GM12872 (cell line): ENCODE measurements at regions not wholly inside any gene's neighbourhood (a gene's known extent, or its start where the extent isn't known, plus 50 kb on each side); places are given as distances from the start of the nearest gene placed in this dataset.

Source experiments
- TF ChIP-seq, protein P1 (sequence below): IDR thresholded peaks from 3 replicates; pipeline ENCODE4 v1.5.1; 2011; ENCODE audit warnings: low read depth, mild to moderate bottlenecking, low read length, moderate library complexity; ENCODE audit not compliant: insufficient read depth

GRCh38 chr14:53472306-53472705, 319.2 kb upstream of the DDHD1 start:
- TF ChIP-seq, protein P1, sequence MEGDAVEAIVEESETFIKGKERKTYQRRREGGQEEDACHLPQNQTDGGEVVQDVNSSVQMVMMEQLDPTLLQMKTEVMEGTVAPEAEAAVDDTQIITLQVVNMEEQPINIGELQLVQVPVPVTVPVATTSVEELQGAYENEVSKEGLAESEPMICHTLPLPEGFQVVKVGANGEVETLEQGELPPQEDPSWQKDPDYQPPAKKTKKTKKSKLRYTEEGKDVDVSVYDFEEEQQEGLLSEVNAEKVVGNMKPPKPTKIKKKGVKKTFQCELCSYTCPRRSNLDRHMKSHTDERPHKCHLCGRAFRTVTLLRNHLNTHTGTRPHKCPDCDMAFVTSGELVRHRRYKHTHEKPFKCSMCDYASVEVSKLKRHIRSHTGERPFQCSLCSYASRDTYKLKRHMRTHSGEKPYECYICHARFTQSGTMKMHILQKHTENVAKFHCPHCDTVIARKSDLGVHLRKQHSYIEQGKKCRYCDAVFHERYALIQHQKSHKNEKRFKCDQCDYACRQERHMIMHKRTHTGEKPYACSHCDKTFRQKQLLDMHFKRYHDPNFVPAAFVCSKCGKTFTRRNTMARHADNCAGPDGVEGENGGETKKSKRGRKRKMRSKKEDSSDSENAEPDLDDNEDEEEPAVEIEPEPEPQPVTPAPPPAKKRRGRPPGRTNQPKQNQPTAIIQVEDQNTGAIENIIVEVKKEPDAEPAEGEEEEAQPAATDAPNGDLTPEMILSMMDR, result no peak

DNA sequence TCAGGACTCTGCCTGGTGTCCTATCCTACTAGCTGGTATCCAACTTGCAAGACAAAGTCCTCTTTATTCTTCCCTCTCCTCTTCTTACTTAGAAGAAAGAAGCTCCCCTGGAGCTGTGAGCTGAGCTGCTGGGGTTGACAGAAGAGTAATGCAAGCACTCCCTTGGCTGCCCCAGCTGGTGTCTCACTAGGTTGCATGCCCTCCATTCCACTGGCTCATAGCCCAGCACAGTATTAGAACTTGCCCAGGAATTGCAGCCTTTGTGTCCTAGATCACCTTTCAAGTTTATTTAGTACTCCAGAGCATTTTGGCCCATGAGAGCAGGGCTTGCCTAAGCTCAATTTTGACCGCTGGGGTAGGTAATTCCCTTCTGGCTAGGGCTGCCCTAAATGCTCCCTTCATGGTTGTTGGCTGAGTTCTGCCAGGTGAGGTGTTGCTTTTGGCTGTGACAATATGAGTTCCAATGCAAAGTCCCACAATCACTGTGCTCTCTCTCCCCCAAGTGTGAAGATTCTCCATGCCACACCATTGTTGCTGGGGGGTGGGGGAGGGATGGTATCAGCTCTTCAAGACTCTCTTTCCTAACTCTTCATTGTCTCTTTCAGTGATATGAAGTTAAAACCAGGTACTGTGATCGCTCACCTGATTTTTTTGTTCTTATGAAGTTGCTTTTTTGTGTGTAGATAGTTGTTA, 317.4 kb upstream of the DDHD1 start:
- TF ChIP-seq, protein P1, result no peak

GRCh38 chr14:53468876-53469275, 315.8 kb upstream of the DDHD1 start:
- TF ChIP-seq, protein P1, result no peak

GRCh38 chr14:53464376-53464775, 311.3 kb upstream of the DDHD1 start:
- TF ChIP-seq, protein P1, result no peak

- TF ChIP-seq, protein P1, result no peak
Observed at GRCh38 chr14:53462931-53463778, 310.0 kb upstream of the DDHD1 start.

DNA sequence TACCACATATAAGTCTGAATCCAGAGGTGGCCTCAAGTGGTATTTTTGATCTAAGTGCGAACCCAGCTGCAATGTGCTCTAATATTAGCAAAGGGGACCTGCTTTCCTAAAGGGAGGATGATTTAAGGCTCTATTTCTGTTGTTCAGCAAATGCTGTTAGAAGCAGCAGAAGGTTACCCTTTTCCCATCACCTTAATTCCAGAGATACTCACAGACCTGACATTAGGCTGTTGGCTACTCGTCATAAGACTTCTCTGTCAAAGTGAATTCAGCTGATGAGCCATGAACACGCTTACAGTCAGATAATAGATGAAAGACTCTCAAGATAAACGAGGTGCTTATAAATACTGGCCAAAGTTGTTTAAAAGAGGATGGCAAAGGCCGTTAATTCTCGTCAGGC, 308.7 kb upstream of the DDHD1 start:
- TF ChIP-seq, protein P1, result no peak

DNA sequence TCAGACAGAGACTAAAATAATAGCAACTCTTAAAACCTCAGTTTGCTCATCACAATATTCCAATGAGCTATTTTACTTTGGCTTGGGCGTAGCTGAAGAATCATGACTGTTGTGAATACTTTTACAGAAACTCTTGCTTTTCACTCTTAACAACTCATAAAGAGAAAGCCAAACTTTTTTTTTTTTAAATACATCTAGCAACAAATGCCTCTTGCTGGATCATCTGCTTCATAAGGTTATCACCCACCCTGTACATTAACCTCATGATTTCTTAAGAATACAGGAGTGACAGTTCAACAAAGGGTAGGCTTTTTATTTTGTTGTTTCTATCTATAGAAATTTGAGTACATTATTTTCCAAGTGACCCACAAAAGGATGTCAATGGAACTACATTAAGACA, 307.4 kb upstream of the DDHD1 start:
- TF ChIP-seq, protein P1, result no peak
